Testis (tissue), 2 donors: ENCODE measurements at regions not wholly inside any gene's neighbourhood (a gene's known extent, or its start where the extent isn't known, plus 50 kb on each side); places are given as distances from the start of the nearest gene placed in this dataset.

Source experiments
- CTCF ChIP-seq, 3 experiments: fragments of 450-650 bp in 2 of 3; fragments of 200-600 bp in 1 of 3; sonication (generic) in 1 of 3; IDR thresholded peaks; one replicate each; pipeline ENCODE4 v1.5.1; 2016 to 2019; ENCODE audit warnings: antibody characterized with exemption in 3 of 3, mild to moderate bottlenecking in 2 of 3, moderate library complexity in 1 of 3
- POLR2A ChIP-seq: fragments of 450-650 bp; IDR thresholded peaks from one replicate; pipeline ENCODE4 v1.6.1; 2017; ENCODE audit warnings: antibody characterized with exemption, mild to moderate bottlenecking, moderate library complexity

GRCh38 chr5:50300878-50301277, 140.2 kb downstream of the EMB start:
- TF ChIP-seq POLR2A (no peak), CTCF (IDR thresholded peaks at IDR 0.05) (no peak)
